ENCODE measurements at regions not wholly inside any gene's neighbourhood (a gene's known extent, or its start where the extent isn't known, plus 50 kb on each side); places are given as distances from the start of the nearest gene placed in this dataset.

- no peak overlapping the region for H3K9ac ChIP-seq (ENCODE audit: low read depth, low read length)
- WGBS, 2 experiments (ENCODE audit: extremely low coverage in 2 of 2, insufficient read length in 1 of 2): no CpG with 5 or more reads among the region's 5 CpGs
- in situ Hi-C loops (cut with MboI; ENCODE audit: low sequenced_read_pairs): no loop called here
- ChIA-PET CTCF (no interaction called here), POLR2A (ENCODE audit: unreplicated experiment) (no interaction called here)
- H2BK20ac ChIP-seq (ENCODE audit: low read depth, low read length): no peak overlapping the region
- no peaks in the 10 kb centered on the region for H3K9me1 ChIP-seq (ENCODE audit: insufficient read depth, low read length)
- DNase-seq: no peak
- ATAC-seq (ENCODE audit: low read depth): no peak
- no peak overlapping the region for H2AK9ac ChIP-seq (replicated peaks; ENCODE audit: low read depth, low read length, poor library complexity)
- no peak overlapping the region for H3K56ac ChIP-seq (ENCODE audit: extremely low read depth, insufficient read depth, low read length)
- H2AK5ac ChIP-seq (ENCODE audit: low read depth, low read length): no peak overlapping the region
- no peak overlapping the region for H2BK15ac ChIP-seq (ENCODE audit: low read depth, low read length)
- no peak overlapping the region for H2BK120ac ChIP-seq (ENCODE audit: low read depth, low read length)
- intact Hi-C loops (cut with micrococcal nuclease): no loop called here
- no peaks in the 10 kb centered on the region for H3K79me1 ChIP-seq (ENCODE audit: low read depth in 1 of 2, low read length in 2 of 2)
- no peak overlapping the region for H3K23ac ChIP-seq (ENCODE audit: low read depth, low read length)
- H3K14ac ChIP-seq (replicated peaks; ENCODE audit: low read depth, low read length): no peak overlapping the region
- no peaks in the 10 kb centered on the region for H3K27me3 ChIP-seq (ENCODE audit: control insufficient read depth, insufficient read depth, low read length)
- TF ChIP-seq CEBPB (IDR thresholded peaks at IDR 0.05; ENCODE audit: low read depth, low read length) (no peak), BHLHE40 (IDR thresholded peaks at IDR 0.05; ENCODE audit: low read depth, low read length) (no peak), RAD21 (IDR thresholded peaks at IDR 0.05; ENCODE audit: low read length) (no peak)
- TF ChIP-seq, protein P1, sequence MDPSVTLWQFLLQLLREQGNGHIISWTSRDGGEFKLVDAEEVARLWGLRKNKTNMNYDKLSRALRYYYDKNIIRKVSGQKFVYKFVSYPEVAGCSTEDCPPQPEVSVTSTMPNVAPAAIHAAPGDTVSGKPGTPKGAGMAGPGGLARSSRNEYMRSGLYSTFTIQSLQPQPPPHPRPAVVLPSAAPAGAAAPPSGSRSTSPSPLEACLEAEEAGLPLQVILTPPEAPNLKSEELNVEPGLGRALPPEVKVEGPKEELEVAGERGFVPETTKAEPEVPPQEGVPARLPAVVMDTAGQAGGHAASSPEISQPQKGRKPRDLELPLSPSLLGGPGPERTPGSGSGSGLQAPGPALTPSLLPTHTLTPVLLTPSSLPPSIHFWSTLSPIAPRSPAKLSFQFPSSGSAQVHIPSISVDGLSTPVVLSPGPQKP (IDR thresholded peaks at IDR 0.05; ENCODE audit: borderline replicate concordance, low read depth, low read length): no peak
- no peak overlapping the region for H3K18ac ChIP-seq (ENCODE audit: low read depth, low read length)
- H4K20me1 ChIP-seq (ENCODE audit: insufficient read depth, low read length): no peaks in the 10 kb centered on the region
- H2AFZ ChIP-seq (replicated peaks; ENCODE audit: low read length, poor library complexity): no peak overlapping the region
- H3K9me3 ChIP-seq (ENCODE audit: control insufficient read depth, insufficient read depth, low read length): peaks cover 13% of the 10 kb centered on the region; the same call in 1 of the 2 replicates
- no peak overlapping the region for H4K91ac ChIP-seq (ENCODE audit: insufficient read depth, low read depth, low read length)
- no peak overlapping the region for H3K4ac ChIP-seq (ENCODE audit: low read depth, low read length)
- H3K36me3 ChIP-seq (ENCODE audit: control insufficient read depth, insufficient read depth, low read length): no peaks in the 10 kb centered on the region
- BruUV-seq (replicated peaks): no TSS peak
- no peak overlapping the region for H2BK5ac ChIP-seq (ENCODE audit: low read depth, low read length, poor library complexity, severe bottlenecking)
- H3K4me1 ChIP-seq (ENCODE audit: control insufficient read depth, insufficient read depth, low read length): no peaks in the 10 kb centered on the region
- H3K4me3 ChIP-seq (ENCODE audit: insufficient read depth, low read depth, low read length): no peak overlapping the region
- H3K27ac ChIP-seq (ENCODE audit: insufficient read depth, low read length): no peak overlapping the region
- H4K5ac ChIP-seq (ENCODE audit: low read depth, low read length): no peak overlapping the region
- H3K4me2 ChIP-seq (ENCODE audit: low read depth, low read length): no peak overlapping the region
- no peak overlapping the region for H4K8ac ChIP-seq (ENCODE audit: low read depth in 2 of 2, low read length in 2 of 2)
- dilution Hi-C loops (cut with HindIII; ENCODE audit: low sequenced_read_pairs, unreplicated experiment): no loop called here
Observed at GRCh38 chr7:67907792-67908191, 911.2 kb downstream of the TYW1 start.

Data from IMR-90 (cell line).